Upper lobe of left lung (tissue), 6 donors: ENCODE measurements at regions not wholly inside any gene's neighbourhood (a gene's known extent, or its start where the extent isn't known, plus 50 kb on each side); places are given as distances from the start of the nearest gene placed in this dataset.

Source experiments
- ATAC-seq, 2 donors: fragments of 200-7000 bp; cut with Tn5 transposase; one replicate each; pipeline ENCODE4 v1.9.1; 2022; ENCODE audit warnings: mild to moderate bottlenecking in 2 of 2, moderate library complexity in 2 of 2; ENCODE audit not compliant: low FRiP score in 2 of 2
- DNase-seq, 2 donors: peaks; one replicate each; pipeline ENCODE4 v3.0.0-alpha.2; 2019 to 2020
- H3K27ac ChIP-seq, 4 donors: fragments of 200-600 bp; sonication (generic); one replicate each; pipeline ENCODE4 v1.5.1; 2016 to 2019
- H3K27me3 ChIP-seq, 4 donors: fragments of 200-600 bp; sonication (generic); one replicate each; pipeline ENCODE4 v1.5.1; 2017 to 2019
- H3K36me3 ChIP-seq, 4 donors: fragments of 200-600 bp; sonication (generic); one replicate each; pipeline ENCODE4 v1.5.1; 2016 to 2019
- H3K4me1 ChIP-seq, 4 donors: fragments of 200-600 bp; sonication (generic); one replicate each; pipeline ENCODE4 v1.5.1; 2018 to 2019
- H3K4me3 ChIP-seq, 4 donors: fragments of 200-600 bp; sonication (generic); one replicate each; pipeline ENCODE4 v1.5.1; 2017 to 2019; ENCODE audit warnings: mild to moderate bottlenecking in 2 of 4, moderate library complexity in 1 of 4
- H3K9me3 ChIP-seq, 4 donors: fragments of 200-600 bp; sonication (generic); one replicate each; pipeline ENCODE4 v1.5.1; 2018 to 2019
- CTCF ChIP-seq, 6 experiments: fragments of 450-650 bp in 4 of 6; fragments of 200-600 bp in 2 of 6; sonication (generic) in 2 of 6; IDR thresholded peaks; one replicate each; pipeline ENCODE4 v1.5.1; 2016 to 2019; ENCODE audit warnings: antibody characterized with exemption in 6 of 6
- EP300 ChIP-seq, 4 donors: sonication (generic); formaldehyde crosslinking; IDR thresholded peaks; one replicate each; pipeline ENCODE4 v1.5.1; 2017; ENCODE audit warnings: antibody characterized with exemption in 4 of 4, control low read depth in 2 of 4
- POLR2A ChIP-seq, 4 donors: fragments of 450-650 bp; IDR thresholded peaks; one replicate each; pipeline ENCODE4 v1.5.1; 2016 to 2017; ENCODE audit warnings: antibody characterized with exemption in 4 of 4, mild to moderate bottlenecking in 2 of 4
- POLR2AphosphoS5 ChIP-seq, 2 donors: sonication (generic); formaldehyde crosslinking; IDR thresholded peaks; one replicate each; pipeline ENCODE4 v1.5.1; 2017; ENCODE audit warnings: antibody characterized with exemption in 2 of 2
- WGBS, 2 donors: methylation state at CpG; one replicate each; pipeline ENCODE4 v1.1.5; 2017 to 2018; 5-methylcytosine and 5-hydroxymethylcytosine counted together
- donor health status: DM: no; HTN: no; CAD: no; lungs with moderate emphysema.
- donor health status: DM: no; HTN: yes; CAD: no; lungs with severe emphysema.

- TF ChIP-seq POLR2AphosphoS5 (IDR thresholded peaks at IDR 0.05), result no peak
- TF ChIP-seq POLR2A (IDR thresholded peaks at IDR 0.05), result no peak
- TF ChIP-seq EP300 (IDR thresholded peaks at IDR 0.05), result no peak
- no peak for TF ChIP-seq CTCF (IDR thresholded peaks at IDR 0.05)
These were observed 123.7 kb upstream of the CCL2 start for GRCh38 chr17:34131386-34131785.

GRCh38 chr17:34133350-34133749 is 121.7 kb upstream of the CCL2 start:
- DNase-seq (peak in 1 of 2 donors; percentile 44), ATAC-seq (no peak)
- WGBS, 2 donors, result 54% methylated on average over 2 of the region's 2 CpGs; no CpG with 5 or more reads in 1 of the 2 donors
- Histone ChIP-seq H3K4me1 (no peaks in the 10 kb centered on the region), H3K36me3 (no peaks in the 10 kb centered on the region), H3K27ac (no peak overlapping the region), H3K4me3 (no peak overlapping the region), H3K27me3 (no peaks in the 10 kb centered on the region), H3K9me3 (no peaks in the 10 kb centered on the region)
- TF ChIP-seq EP300 (IDR thresholded peaks at IDR 0.05) (no peak), CTCF (IDR thresholded peaks at IDR 0.05) (no peak), POLR2AphosphoS5 (IDR thresholded peaks at IDR 0.05) (no peak), POLR2A (IDR thresholded peaks at IDR 0.05) (no peak)

More at GRCh38 chr17:34131386-34131785, 123.7 kb upstream of the CCL2 start:
- Histone ChIP-seq H3K27ac (no peak overlapping the region), H3K4me3 (no peak overlapping the region), H3K27me3 (no peaks in the 10 kb centered on the region), H3K4me1 (no peaks in the 10 kb centered on the region), H3K9me3 (no peaks in the 10 kb centered on the region), H3K36me3 (no peaks in the 10 kb centered on the region)
- DNase-seq (peak in 1 of 2 donors; percentile 3), ATAC-seq (no peak)
- 79 to 87% methylated on average over 3 of the region's 3 CpGs for WGBS, 2 donors

- 53 to 80% methylated on average over 2 of the region's 2 CpGs for WGBS, 2 donors
- Histone ChIP-seq H3K4me3 (no peak overlapping the region), H3K4me1 (no peaks in the 10 kb centered on the region), H3K9me3 (no peaks in the 10 kb centered on the region), H3K27me3 (no peaks in the 10 kb centered on the region), H3K27ac (no peak overlapping the region), H3K36me3 (no peaks in the 10 kb centered on the region)
- TF ChIP-seq EP300 (IDR thresholded peaks at IDR 0.05) (no peak), POLR2A (IDR thresholded peaks at IDR 0.05) (no peak), CTCF (IDR thresholded peaks at IDR 0.05) (no peak), POLR2AphosphoS5 (IDR thresholded peaks at IDR 0.05) (no peak)
- DNase-seq (no peak), ATAC-seq (no peak)
These were observed 119.2 kb upstream of the CCL2 start for GRCh38 chr17:34135841-34136240.

- ATAC-seq, result no peak
- no peak for DNase-seq
- Histone ChIP-seq H3K36me3 (no peaks in the 10 kb centered on the region), H3K9me3 (no peaks in the 10 kb centered on the region), H3K4me1 (no peaks in the 10 kb centered on the region), H3K27me3 (no peaks in the 10 kb centered on the region), H3K27ac (no peak overlapping the region), H3K4me3 (no peak overlapping the region)
- TF ChIP-seq POLR2A (IDR thresholded peaks at IDR 0.05) (no peak), POLR2AphosphoS5 (IDR thresholded peaks at IDR 0.05) (no peak), CTCF (IDR thresholded peaks at IDR 0.05) (no peak), EP300 (IDR thresholded peaks at IDR 0.05) (no peak)
- 74 to 77% methylated on average over 7 to 8 of the region's 8 CpGs for WGBS, 2 donors
These were observed 115.1 kb upstream of the CCL2 start for GRCh38 chr17:34140006-34140405.

GRCh38 chr17:34141590-34141989 is 113.5 kb upstream of the CCL2 start:
- DNase-seq, result no peak
- no peaks in the 10 kb centered on the region for H3K36me3 ChIP-seq
- no peaks in the 10 kb centered on the region for H3K9me3 ChIP-seq
- H3K27ac ChIP-seq, result no peak overlapping the region
- no peak for TF ChIP-seq EP300 (IDR thresholded peaks at IDR 0.05)
- TF ChIP-seq CTCF (IDR thresholded peaks at IDR 0.05), result no peak
- TF ChIP-seq POLR2A (IDR thresholded peaks at IDR 0.05), result no peak
- TF ChIP-seq POLR2AphosphoS5 (IDR thresholded peaks at IDR 0.05), result no peak
- ATAC-seq, result no peak
- WGBS, 2 donors, result 85 to 86% methylated on average over 2 of the region's 2 CpGs
- H3K4me3 ChIP-seq, result no peak overlapping the region
- H3K4me1 ChIP-seq, result no peaks in the 10 kb centered on the region
- no peaks in the 10 kb centered on the region for H3K27me3 ChIP-seq
